ENCODE measurements at regions not wholly inside any gene's neighbourhood (a gene's known extent, or its start where the extent isn't known, plus 50 kb on each side); places are given as distances from the start of the nearest gene placed in this dataset.
"Not testable (repeated sequence)": the region's sequence is repeated elsewhere in the genome, so short reads cannot be mapped to it uniquely, and the experiment has no call there.

GRCh38 chr1:184820218-184820750, 65.6 kb upstream of the EDEM3 start:
- no peak for ATAC-seq (replicated peaks in 6 of 8)
- Histone ChIP-seq H3K4me3 (no peak overlapping the region), H3K4me1 (replicated peaks in 1 of 2) (no peaks in the 10 kb centered on the region), H3K27ac (no peak overlapping the region)
- 50 to 96% (median 89%) methylated on average over 2 to 7 of the region's 7 CpGs; no CpG with 5 or more reads in 1 of the 10 experiments for WGBS, 10 experiments
- in situ Hi-C loops (cut with MboI; ENCODE audit: low pct_unique_long_range_greater_than_20kb in 2 of 9, low sequenced_read_pairs in 9 of 9, unreplicated experiment in 9 of 9), result loop anchor here in 6 of 9 experiments (25.0 kb wide), 8 partner anchors 167 to 1417 kb away; partner anchors contain the start of genes SWT1 (in 3 of the 6) and TRMT1L (in 3 of the 6)

GRCh38 chr1:184818646-184819045, 64.0 kb upstream of the EDEM3 start:
- WGBS, 10 experiments, result 67 to 100% (median 93%) methylated on average over 1 to 7 of the region's 7 CpGs; no CpG with 5 or more reads in 1 of the 10 experiments
- in situ Hi-C loops (cut with MboI; ENCODE audit: low pct_unique_long_range_greater_than_20kb in 2 of 9, low sequenced_read_pairs in 9 of 9, unreplicated experiment in 9 of 9), result loop anchor here in 6 of 9 experiments (25.0 kb wide), 8 partner anchors 169 to 1419 kb away; partner anchors contain the start of genes SWT1 (in 3 of the 6) and TRMT1L (in 3 of the 6)
- no peak for ATAC-seq (replicated peaks in 6 of 8)
- Histone ChIP-seq H3K4me1 (replicated peaks in 1 of 2) (no peaks in the 10 kb centered on the region), H3K4me3 (no peak overlapping the region), H3K27ac (no peak overlapping the region)

- H3K27ac ChIP-seq; H3K4me3 ChIP-seq; ATAC-seq (replicated peaks in 6 of 8); H3K4me1 ChIP-seq (replicated peaks in 1 of 2): not testable (repeated sequence)
- 20 to 100% (median 50%) methylated on average over 1 to 2 of the region's 2 CpGs; no CpG with 5 or more reads in 2 of the 10 experiments for whole genome bisulfite sequencing, 10 experiments
- in situ Hi-C loops (cut with MboI; ENCODE audit: low pct_unique_long_range_greater_than_20kb in 2 of 9, low sequenced_read_pairs in 9 of 9, unreplicated experiment in 9 of 9), result loop anchor here in 6 of 9 experiments (25.0 kb wide), 8 partner anchors 170 to 1420 kb away; partner anchors contain the start of genes SWT1 (in 3 of the 6) and TRMT1L (in 3 of the 6)
Measured at GRCh38 chr1:184817003-184817402, 62.3 kb upstream of the EDEM3 start.

GRCh38 chr1:184813528-184814089, 59.0 kb upstream of the EDEM3 start:
- WGBS, 10 experiments, result 25 to 100% (median 94%) methylated on average over 1 to 2 of the region's 2 CpGs
- Histone ChIP-seq H3K4me3 (no peak overlapping the region), H3K4me1 (replicated peaks in 1 of 2) (no peaks in the 10 kb centered on the region), H3K27ac (no peak overlapping the region)
- ATAC-seq (replicated peaks in 6 of 8), result no peak
- in situ Hi-C loops (cut with MboI; ENCODE audit: low pct_unique_long_range_greater_than_20kb in 2 of 9, low sequenced_read_pairs in 9 of 9, unreplicated experiment in 9 of 9), result loop anchor here in 6 of 9 experiments (25.0 kb wide), 8 partner anchors 174 to 1424 kb away; partner anchors contain the start of genes SWT1 (in 3 of the 6) and TRMT1L (in 3 of the 6)

- ATAC-seq (replicated peaks in 6 of 8), result no peak
- no peak overlapping the region for H3K27ac ChIP-seq
- WGBS, 10 experiments, result 82 to 100% (median 94%) methylated on average over 3 to 19 of the region's 19 CpGs
- in situ Hi-C loops (cut with MboI; ENCODE audit: low pct_unique_long_range_greater_than_20kb in 2 of 9, low sequenced_read_pairs in 9 of 9, unreplicated experiment in 9 of 9), result loop anchor here in 6 of 9 experiments (25.0 kb wide), 8 partner anchors 176 to 1426 kb away; partner anchors contain the start of genes SWT1 (in 3 of the 6) and TRMT1L (in 3 of the 6)
- H3K4me3 ChIP-seq, result no peak overlapping the region
- no peaks in the 10 kb centered on the region for H3K4me1 ChIP-seq (replicated peaks in 1 of 2)
Measured at GRCh38 chr1:184811439-184812111, 56.9 kb upstream of the EDEM3 start.

GRCh38 chr1:184810735-184811343, 56.2 kb upstream of the EDEM3 start:
- Histone ChIP-seq H3K4me3 (no peak overlapping the region), H3K4me1 (replicated peaks in 1 of 2) (no peaks in the 10 kb centered on the region), H3K27ac (no peak overlapping the region)
- no peak for ATAC-seq (replicated peaks in 6 of 8)
- in situ Hi-C loops (cut with MboI; ENCODE audit: low pct_unique_long_range_greater_than_20kb in 2 of 9, low sequenced_read_pairs in 9 of 9, unreplicated experiment in 9 of 9), result loop anchor here in 6 of 9 experiments (25.0 kb wide), 8 partner anchors 176 to 1426 kb away; partner anchors contain the start of genes SWT1 (in 3 of the 6) and TRMT1L (in 3 of the 6)
- 50 to 100% (median 93%) methylated on average over 1 to 10 of the region's 11 CpGs; no CpG with 5 or more reads in 1 of the 10 experiments for WGBS, 10 experiments

GRCh38 chr1:184806296-184806721, 51.7 kb upstream of the EDEM3 start:
- Histone ChIP-seq H3K4me3 (no peak overlapping the region), H3K27ac (no peak overlapping the region), H3K4me1 (replicated peaks in 1 of 2) (no peaks in the 10 kb centered on the region)
- in situ Hi-C loops (cut with MboI; ENCODE audit: low pct_unique_long_range_greater_than_20kb in 2 of 9, low sequenced_read_pairs in 9 of 9, unreplicated experiment in 9 of 9), result loop anchor here in 7 of 9 experiments (10.0 to 25.0 kb wide), 12 partner anchors 168 to 1431 kb away; partner anchors contain the start of genes SWT1 (in 3 of the 7), TRMT1L (in 3 of the 7) and NIBAN1 (in 1 of the 7)
- 70 to 100% (median 85%) methylated on average over 1 to 5 of the region's 5 CpGs; no CpG with 5 or more reads in 1 of the 10 experiments for WGBS, 10 experiments
- ATAC-seq (replicated peaks in 6 of 8), result no peak

- no peaks in the 10 kb centered on the region for H3K4me1 ChIP-seq (replicated peaks in 1 of 2)
- peak; percentile 99 to 100 (median 100) for ATAC-seq (replicated peaks in 6 of 8)
- in situ Hi-C loops (cut with MboI; ENCODE audit: low pct_unique_long_range_greater_than_20kb in 2 of 9, low sequenced_read_pairs in 9 of 9, unreplicated experiment in 9 of 9), result loop anchor here in 7 of 9 experiments (10.0 to 25.0 kb wide), 12 partner anchors 169 to 1432 kb away; partner anchors contain the start of genes SWT1 (in 3 of the 7), TRMT1L (in 3 of the 7) and NIBAN1 (in 1 of the 7)
- 3 to 46% (median 22%) methylated on average over 8 to 12 of the region's 13 CpGs; no CpG with 5 or more reads in 3 of the 10 experiments for WGBS, 10 experiments
- H3K4me3 ChIP-seq, result no peak overlapping the region
- H3K27ac ChIP-seq, result no peak overlapping the region
Measured at GRCh38 chr1:184805667-184806295, 51.1 kb upstream of the EDEM3 start.

All from motor neuron (in vitro differentiated cells).